Transverse colon (tissue), 3 donors: ENCODE measurements at regions not wholly inside any gene's neighbourhood (a gene's known extent, or its start where the extent isn't known, plus 50 kb on each side); places are given as distances from the start of the nearest gene placed in this dataset.

ENCODE experiments used
- POLR2A ChIP-seq: fragments of 450-650 bp; IDR thresholded peaks from one replicate; pipeline ENCODE4 v1.6.1; 2016; ENCODE audit warnings: antibody characterized with exemption, mild to moderate bottlenecking, moderate library complexity
- TF ChIP-seq, protein P1 (sequence below), 5 experiments: fragments of 200-600 bp in 3 of 5; fragments of 450-650 bp in 2 of 5; sonication (generic) in 3 of 5; IDR thresholded peaks; 1 replicate in 2 of 5; 2 replicates in 3 of 5; pipeline ENCODE4 v1.5.1; 2016 to 2017; ENCODE audit warnings: antibody characterized with exemption in 5 of 5, inconsistent platforms in 3 of 5, mild to moderate bottlenecking in 2 of 5, moderate library complexity in 1 of 5

DNA sequence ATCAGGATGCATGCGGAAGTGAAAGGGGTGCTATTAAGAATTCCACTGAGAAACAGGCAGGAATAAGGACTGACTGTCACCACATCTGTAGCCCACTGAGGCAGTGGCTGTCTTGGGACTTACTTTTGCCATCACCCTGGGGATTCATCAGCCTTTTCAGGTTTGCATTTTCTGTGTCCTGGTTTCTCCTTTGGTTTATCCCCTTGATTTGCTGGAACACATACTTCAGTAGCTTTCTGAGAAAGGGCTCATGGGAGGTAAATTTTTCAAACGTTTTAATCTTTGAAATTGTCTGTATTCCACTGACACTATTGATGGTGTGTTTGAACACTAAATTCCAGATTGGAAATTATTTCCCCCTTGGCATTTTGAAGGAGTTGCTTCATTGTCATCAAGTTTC, 80.2 kb upstream of the ACTRT2 start:
- TF ChIP-seq, protein P1, sequence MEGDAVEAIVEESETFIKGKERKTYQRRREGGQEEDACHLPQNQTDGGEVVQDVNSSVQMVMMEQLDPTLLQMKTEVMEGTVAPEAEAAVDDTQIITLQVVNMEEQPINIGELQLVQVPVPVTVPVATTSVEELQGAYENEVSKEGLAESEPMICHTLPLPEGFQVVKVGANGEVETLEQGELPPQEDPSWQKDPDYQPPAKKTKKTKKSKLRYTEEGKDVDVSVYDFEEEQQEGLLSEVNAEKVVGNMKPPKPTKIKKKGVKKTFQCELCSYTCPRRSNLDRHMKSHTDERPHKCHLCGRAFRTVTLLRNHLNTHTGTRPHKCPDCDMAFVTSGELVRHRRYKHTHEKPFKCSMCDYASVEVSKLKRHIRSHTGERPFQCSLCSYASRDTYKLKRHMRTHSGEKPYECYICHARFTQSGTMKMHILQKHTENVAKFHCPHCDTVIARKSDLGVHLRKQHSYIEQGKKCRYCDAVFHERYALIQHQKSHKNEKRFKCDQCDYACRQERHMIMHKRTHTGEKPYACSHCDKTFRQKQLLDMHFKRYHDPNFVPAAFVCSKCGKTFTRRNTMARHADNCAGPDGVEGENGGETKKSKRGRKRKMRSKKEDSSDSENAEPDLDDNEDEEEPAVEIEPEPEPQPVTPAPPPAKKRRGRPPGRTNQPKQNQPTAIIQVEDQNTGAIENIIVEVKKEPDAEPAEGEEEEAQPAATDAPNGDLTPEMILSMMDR (IDR thresholded peaks at IDR 0.05): no peak
- no peak for TF ChIP-seq POLR2A
